Middle frontal gyrus (tissue), 1 donor: ENCODE measurements at regions not wholly inside any gene's neighbourhood (a gene's known extent, or its start where the extent isn't known, plus 50 kb on each side); places are given as distances from the start of the nearest gene placed in this dataset.
"Not testable (repeated sequence)": the region's sequence is repeated elsewhere in the genome, so short reads cannot be mapped to it uniquely, and the experiment has no call there.

Experiments
- DNase-seq: peaks from one replicate; pipeline ENCODE4 v3.0.0-alpha.2; 2015; ENCODE audit warnings: low spot score; ENCODE audit errors: extremely low spot score

- no peak for DNase-seq
Measured at GRCh38 chr12:46573347-46573658, 200.7 kb upstream of the SLC38A2 start.

- no peak for DNase-seq
Measured at GRCh38 chr12:46572644-46573346, 200.2 kb upstream of the SLC38A2 start.

- DNase-seq: no peak
Measured at GRCh38 chr12:46571608-46572007, 199.0 kb upstream of the SLC38A2 start.

GRCh38 chr12:46569826-46570439, 197.4 kb upstream of the SLC38A2 start:
- no peak for DNase-seq

GRCh38 chr12:46567667-46568066, 195.1 kb upstream of the SLC38A2 start:
- DNase-seq: no peak

- no peak for DNase-seq
Measured at GRCh38 chr12:46562625-46563225, 190.2 kb upstream of the SLC38A2 start.

- not testable (repeated sequence) for DNase-seq
Measured at GRCh38 chr12:46561769-46562624, 189.4 kb upstream of the SLC38A2 start.

- DNase-seq: no peak
Measured at GRCh38 chr12:46560874-46561273, 188.3 kb upstream of the SLC38A2 start.

- no peak for DNase-seq
Measured at GRCh38 chr12:46560089-46560488, 187.5 kb upstream of the SLC38A2 start.

- DNase-seq: no peak
Measured at GRCh38 chr12:46559311-46559710, 186.7 kb upstream of the SLC38A2 start.

GRCh38 chr12:46558677-46559076, 186.1 kb upstream of the SLC38A2 start:
- no peak for DNase-seq

GRCh38 chr12:46557539-46558373, 185.2 kb upstream of the SLC38A2 start:
- DNase-seq: no peak

- no peak for DNase-seq
Measured at GRCh38 chr12:46556819-46557524, 184.4 kb upstream of the SLC38A2 start.

GRCh38 chr12:46556105-46556559, 183.6 kb upstream of the SLC38A2 start:
- DNase-seq: no peak

GRCh38 chr12:46555406-46555852, 182.9 kb upstream of the SLC38A2 start:
- no peak for DNase-seq

GRCh38 chr12:46554460-46554859, 181.9 kb upstream of the SLC38A2 start:
- no peak for DNase-seq

GRCh38 chr12:46553911-46554310, 181.3 kb upstream of the SLC38A2 start:
- DNase-seq: no peak

- no peak for DNase-seq
Measured at GRCh38 chr12:46553266-46553665, 180.7 kb upstream of the SLC38A2 start.

- no peak for DNase-seq
Measured at GRCh38 chr12:46550266-46550879, 177.8 kb upstream of the SLC38A2 start.
